GM23338 (cell line): ENCODE measurements at regions not wholly inside any gene's neighbourhood (a gene's known extent, or its start where the extent isn't known, plus 50 kb on each side); places are given as distances from the start of the nearest gene placed in this dataset.

ENCODE experiments used
- ATAC-seq: fragments of 200-7000 bp; cut with Tn5 transposase; 3 replicates; pipeline ENCODE4 v1.9.1; 2020
- DNase-seq: peaks from one replicate; pipeline ENCODE4 v3.0.0-alpha.2; 2015; ENCODE audit warnings: low spot score
- H2AFZ ChIP-seq: fragments of 200-600 bp; sonication (generic); 2 replicates; pipeline ENCODE4 v1.8.0; 2016; ENCODE audit warnings: antibody characterized with exemption, mild to moderate bottlenecking, moderate library complexity
- H3F3A ChIP-seq: fragments of 200-600 bp; sonication (generic); replicated peaks from 2 replicates; pipeline ENCODE4 v1.8.0; 2017; ENCODE audit warnings: antibody characterized with exemption, mixed run types, low read depth
- H3K27ac ChIP-seq: fragments of 200-600 bp; sonication (generic); 2 replicates; pipeline ENCODE4 v1.6.1; 2016; ENCODE audit warnings: low read depth
- H3K27me3 ChIP-seq: fragments of 200-600 bp; sonication (generic); 2 replicates; pipeline ENCODE4 v1.8.0; 2016; ENCODE audit warnings: mild to moderate bottlenecking, mixed run types, moderate library complexity; ENCODE audit not compliant: insufficient read depth
- H3K36me3 ChIP-seq: fragments of 200-600 bp; sonication (generic); 2 replicates; pipeline ENCODE4 v1.8.0; 2016; ENCODE audit warnings: mild to moderate bottlenecking; ENCODE audit not compliant: insufficient read depth
- H3K4me1 ChIP-seq: fragments of 200-600 bp; sonication (generic); 2 replicates; pipeline ENCODE4 v1.8.0; 2016; ENCODE audit warnings: mild to moderate bottlenecking, moderate library complexity; ENCODE audit not compliant: insufficient read depth
- H3K4me2 ChIP-seq: fragments of 200-600 bp; sonication (generic); 2 replicates; pipeline ENCODE4 v1.7.1; 2017; ENCODE audit warnings: mixed run types
- H3K4me3 ChIP-seq: fragments of 200-600 bp; sonication (generic); 2 replicates; pipeline ENCODE4 v1.6.1; 2016; ENCODE audit warnings: mixed run types
- H3K79me2 ChIP-seq: fragments of 200-600 bp; sonication (generic); replicated peaks from 2 replicates; pipeline ENCODE4 v1.8.0; 2017; ENCODE audit warnings: mild to moderate bottlenecking; ENCODE audit not compliant: insufficient read depth
- H3K9me2 ChIP-seq: fragments of 200-600 bp; sonication (generic); 2 replicates; pipeline ENCODE4 v1.8.0; 2017; ENCODE audit not compliant: insufficient read depth
- H4K20me1 ChIP-seq: fragments of 200-600 bp; sonication (generic); replicated peaks from 2 replicates; pipeline ENCODE4 v1.8.0; 2017; ENCODE audit warnings: mild to moderate bottlenecking; ENCODE audit not compliant: insufficient read depth
- H3K27ac Mint-ChIP-seq: 2 replicates; pipeline ENCODE4 v1.8.0; 2020; ENCODE audit warnings: inconsistent platforms, mild to moderate bottlenecking, moderate library complexity, mixed read lengths
- H3K27me3 Mint-ChIP-seq: 3 replicates; pipeline ENCODE4 v1.8.0; 2022; ENCODE audit warnings: low read depth, mild to moderate bottlenecking, moderate library complexity, mixed read lengths, inconsistent platforms; ENCODE audit not compliant: insufficient read depth, poor library complexity
- H3K36me3 Mint-ChIP-seq: 3 replicates; pipeline ENCODE4 v1.8.0; 2021; ENCODE audit warnings: low read depth, mild to moderate bottlenecking, inconsistent platforms, moderate library complexity, mixed read lengths
- H3K4me1 Mint-ChIP-seq: 3 replicates; pipeline ENCODE4 v1.8.0; 2020; ENCODE audit warnings: mild to moderate bottlenecking, inconsistent platforms, mixed read lengths
- H3K4me3 Mint-ChIP-seq: 3 replicates; pipeline ENCODE4 v1.8.0; 2021; ENCODE audit warnings: moderate library complexity, mild to moderate bottlenecking, inconsistent platforms, mixed read lengths
- H3K9me3 Mint-ChIP-seq: 3 replicates; pipeline ENCODE4 v1.8.0; 2020; ENCODE audit warnings: moderate library complexity, mild to moderate bottlenecking, inconsistent platforms, mixed read lengths
- CREB1 ChIP-seq: fragments of 250-450 bp; sonication (Bioruptor Pico); IDR thresholded peaks from 2 replicates; pipeline ENCODE4 v1.5.0; 2020; ENCODE audit warnings: low read depth, mild to moderate bottlenecking, moderate library complexity
- EZH2 ChIP-seq: fragments of 200-600 bp; sonication (generic); IDR thresholded peaks from one replicate; pipeline ENCODE4 v1.8.0; 2017; ENCODE audit warnings: antibody characterized with exemption, mild to moderate bottlenecking, low read depth; ENCODE audit not compliant: unreplicated experiment
- EZH2phosphoT487 ChIP-seq: fragments of 200-600 bp; sonication (generic); IDR thresholded peaks from one replicate; pipeline ENCODE4 v1.8.1; 2018; ENCODE audit warnings: antibody characterized with exemption; ENCODE audit not compliant: unreplicated experiment
- JUNB ChIP-seq: IDR thresholded peaks from one replicate; pipeline ENCODE4 v1.6.1; 2016; ENCODE audit warnings: antibody characterized with exemption; ENCODE audit not compliant: unreplicated experiment
- NANOG ChIP-seq: IDR thresholded peaks from 2 replicates; pipeline ENCODE4 v1.6.1; 2016; ENCODE audit warnings: antibody characterized with exemption, borderline replicate concordance
- POLR2AphosphoS5 ChIP-seq: IDR thresholded peaks from 2 replicates; pipeline ENCODE4 v1.6.1; 2016; ENCODE audit warnings: antibody characterized with exemption, low read depth
- STAT1 ChIP-seq: IDR thresholded peaks from one replicate; pipeline ENCODE4 v1.6.1; 2016; ENCODE audit warnings: antibody characterized with exemption; ENCODE audit not compliant: unreplicated experiment
- ZNF114 ChIP-seq: fragments of 250-450 bp; sonication (Bioruptor Pico); IDR thresholded peaks from 2 replicates; pipeline ENCODE4 v1.5.0; 2020; ENCODE audit warnings: mild to moderate bottlenecking, moderate library complexity
- ZNF331 ChIP-seq: fragments of 250-450 bp; sonication (Bioruptor Pico); IDR thresholded peaks from 2 replicates; pipeline ENCODE4 v1.5.0; 2020; ENCODE audit warnings: low read depth, mild to moderate bottlenecking, moderate library complexity
- TF ChIP-seq, protein P1 (sequence below): IDR thresholded peaks from 2 replicates; pipeline ENCODE4 v1.6.1; 2016; ENCODE audit warnings: antibody characterized with exemption
- TF ChIP-seq, protein P2 (sequence below): fragments of 250-450 bp; sonication (Bioruptor Pico); IDR thresholded peaks from 2 replicates; pipeline ENCODE4 v1.5.0; 2020; ENCODE audit warnings: mild to moderate bottlenecking, moderate library complexity
- TF ChIP-seq, protein P3 (sequence below): IDR thresholded peaks from one replicate; pipeline ENCODE4 v1.6.1; 2018; ENCODE audit warnings: antibody characterized with exemption; ENCODE audit not compliant: unreplicated experiment
- TF ChIP-seq, protein P4 (sequence below), 2 experiments: fragments of 200-600 bp in 1 of 2; sonication (generic) in 1 of 2; conservative IDR thresholded peaks; 2 replicates each; pipeline versions ENCODE4 v1.5.1 to v1.6.1; 2016 to 2017; ENCODE audit warnings: antibody characterized with exemption in 2 of 2, low read depth in 2 of 2, mild to moderate bottlenecking in 2 of 2, moderate library complexity in 1 of 2

GRCh38 chr1:192098001-192098400 is 60.3 kb upstream of the RGS18 start (continued):
- TF ChIP-seq EZH2 = no peak

DNA sequence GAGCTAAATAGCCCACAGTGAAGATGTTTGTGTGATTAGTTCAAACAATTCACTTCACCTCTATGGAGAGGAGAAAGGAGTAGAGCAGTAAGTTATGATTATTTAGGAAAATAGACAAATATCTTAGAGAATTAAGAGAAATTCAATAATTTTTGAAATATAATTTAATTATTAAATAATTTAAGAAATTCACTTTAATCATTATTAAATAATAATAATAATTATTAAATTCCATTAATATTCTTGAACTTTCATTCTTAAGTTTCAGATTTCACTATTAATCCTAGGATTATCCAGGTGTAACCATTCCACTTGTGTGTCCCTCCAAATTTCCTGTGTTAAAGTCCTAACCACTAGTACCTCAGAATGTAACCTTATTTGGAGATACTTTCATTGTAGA is 58.9 kb upstream of the RGS18 start:
- TF ChIP-seq ZNF114 (no peak), STAT1 (no peak), EZH2 (no peak), JUNB (no peak), POLR2AphosphoS5 (no peak), CREB1 (CRISPR knock-in tag) (no peak), NANOG (no peak), ZNF331 (CRISPR knock-in tag) (no peak), EZH2phosphoT487 (no peak)
- TF ChIP-seq, protein P1, sequence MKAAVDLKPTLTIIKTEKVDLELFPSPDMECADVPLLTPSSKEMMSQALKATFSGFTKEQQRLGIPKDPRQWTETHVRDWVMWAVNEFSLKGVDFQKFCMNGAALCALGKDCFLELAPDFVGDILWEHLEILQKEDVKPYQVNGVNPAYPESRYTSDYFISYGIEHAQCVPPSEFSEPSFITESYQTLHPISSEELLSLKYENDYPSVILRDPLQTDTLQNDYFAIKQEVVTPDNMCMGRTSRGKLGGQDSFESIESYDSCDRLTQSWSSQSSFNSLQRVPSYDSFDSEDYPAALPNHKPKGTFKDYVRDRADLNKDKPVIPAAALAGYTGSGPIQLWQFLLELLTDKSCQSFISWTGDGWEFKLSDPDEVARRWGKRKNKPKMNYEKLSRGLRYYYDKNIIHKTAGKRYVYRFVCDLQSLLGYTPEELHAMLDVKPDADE = no peak
- TF ChIP-seq, protein P2, sequence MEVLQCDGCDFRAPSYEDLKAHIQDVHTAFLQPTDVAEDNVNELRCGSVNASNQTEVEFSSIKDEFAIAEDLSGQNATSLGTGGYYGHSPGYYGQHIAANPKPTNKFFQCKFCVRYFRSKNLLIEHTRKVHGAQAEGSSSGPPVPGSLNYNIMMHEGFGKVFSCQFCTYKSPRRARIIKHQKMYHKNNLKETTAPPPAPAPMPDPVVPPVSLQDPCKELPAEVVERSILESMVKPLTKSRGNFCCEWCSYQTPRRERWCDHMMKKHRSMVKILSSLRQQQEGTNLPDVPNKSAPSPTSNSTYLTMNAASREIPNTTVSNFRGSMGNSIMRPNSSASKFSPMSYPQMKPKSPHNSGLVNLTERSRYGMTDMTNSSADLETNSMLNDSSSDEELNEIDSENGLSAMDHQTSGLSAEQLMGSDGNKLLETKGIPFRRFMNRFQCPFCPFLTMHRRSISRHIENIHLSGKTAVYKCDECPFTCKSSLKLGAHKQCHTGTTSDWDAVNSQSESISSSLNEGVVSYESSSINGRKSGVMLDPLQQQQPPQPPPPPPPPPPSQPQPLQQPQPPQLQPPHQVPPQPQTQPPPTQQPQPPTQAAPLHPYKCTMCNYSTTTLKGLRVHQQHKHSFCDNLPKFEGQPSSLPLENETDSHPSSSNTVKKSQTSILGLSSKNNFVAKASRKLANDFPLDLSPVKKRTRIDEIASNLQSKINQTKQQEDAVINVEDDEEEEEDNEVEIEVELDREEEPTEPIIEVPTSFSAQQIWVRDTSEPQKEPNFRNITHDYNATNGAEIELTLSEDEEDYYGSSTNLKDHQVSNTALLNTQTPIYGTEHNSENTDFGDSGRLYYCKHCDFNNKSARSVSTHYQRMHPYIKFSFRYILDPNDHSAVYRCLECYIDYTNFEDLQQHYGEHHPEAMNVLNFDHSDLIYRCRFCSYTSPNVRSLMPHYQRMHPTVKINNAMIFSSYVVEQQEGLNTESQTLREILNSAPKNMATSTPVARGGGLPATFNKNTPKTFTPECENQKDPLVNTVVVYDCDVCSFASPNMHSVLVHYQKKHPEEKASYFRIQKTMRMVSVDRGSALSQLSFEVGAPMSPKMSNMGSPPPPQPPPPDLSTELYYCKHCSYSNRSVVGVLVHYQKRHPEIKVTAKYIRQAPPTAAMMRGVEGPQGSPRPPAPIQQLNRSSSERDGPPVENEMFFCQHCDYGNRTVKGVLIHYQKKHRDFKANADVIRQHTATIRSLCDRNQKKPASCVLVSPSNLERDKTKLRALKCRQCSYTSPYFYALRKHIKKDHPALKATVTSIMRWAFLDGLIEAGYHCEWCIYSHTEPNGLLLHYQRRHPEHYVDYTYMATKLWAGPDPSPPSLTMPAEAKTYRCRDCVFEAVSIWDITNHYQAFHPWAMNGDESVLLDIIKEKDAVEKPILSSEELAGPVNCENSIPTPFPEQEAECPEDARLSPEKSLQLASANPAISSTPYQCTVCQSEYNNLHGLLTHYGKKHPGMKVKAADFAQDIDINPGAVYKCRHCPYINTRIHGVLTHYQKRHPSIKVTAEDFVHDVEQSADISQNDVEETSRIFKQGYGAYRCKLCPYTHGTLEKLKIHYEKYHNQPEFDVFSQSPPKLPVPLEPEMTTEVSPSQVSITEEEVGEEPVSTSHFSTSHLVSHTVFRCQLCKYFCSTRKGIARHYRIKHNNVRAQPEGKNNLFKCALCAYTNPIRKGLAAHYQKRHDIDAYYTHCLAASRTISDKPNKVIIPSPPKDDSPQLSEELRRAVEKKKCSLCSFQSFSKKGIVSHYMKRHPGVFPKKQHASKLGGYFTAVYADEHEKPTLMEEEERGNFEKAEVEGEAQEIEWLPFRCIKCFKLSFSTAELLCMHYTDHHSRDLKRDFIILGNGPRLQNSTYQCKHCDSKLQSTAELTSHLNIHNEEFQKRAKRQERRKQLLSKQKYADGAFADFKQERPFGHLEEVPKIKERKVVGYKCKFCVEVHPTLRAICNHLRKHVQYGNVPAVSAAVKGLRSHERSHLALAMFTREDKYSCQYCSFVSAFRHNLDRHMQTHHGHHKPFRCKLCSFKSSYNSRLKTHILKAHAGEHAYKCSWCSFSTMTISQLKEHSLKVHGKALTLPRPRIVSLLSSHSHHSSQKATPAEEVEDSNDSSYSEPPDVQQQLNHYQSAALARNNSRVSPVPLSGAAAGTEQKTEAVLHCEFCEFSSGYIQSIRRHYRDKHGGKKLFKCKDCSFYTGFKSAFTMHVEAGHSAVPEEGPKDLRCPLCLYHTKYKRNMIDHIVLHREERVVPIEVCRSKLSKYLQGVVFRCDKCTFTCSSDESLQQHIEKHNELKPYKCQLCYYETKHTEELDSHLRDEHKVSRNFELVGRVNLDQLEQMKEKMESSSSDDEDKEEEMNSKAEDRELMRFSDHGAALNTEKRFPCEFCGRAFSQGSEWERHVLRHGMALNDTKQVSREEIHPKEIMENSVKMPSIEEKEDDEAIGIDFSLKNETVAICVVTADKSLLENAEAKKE (CRISPR knock-in tag) = no peak
- TF ChIP-seq, protein P3, sequence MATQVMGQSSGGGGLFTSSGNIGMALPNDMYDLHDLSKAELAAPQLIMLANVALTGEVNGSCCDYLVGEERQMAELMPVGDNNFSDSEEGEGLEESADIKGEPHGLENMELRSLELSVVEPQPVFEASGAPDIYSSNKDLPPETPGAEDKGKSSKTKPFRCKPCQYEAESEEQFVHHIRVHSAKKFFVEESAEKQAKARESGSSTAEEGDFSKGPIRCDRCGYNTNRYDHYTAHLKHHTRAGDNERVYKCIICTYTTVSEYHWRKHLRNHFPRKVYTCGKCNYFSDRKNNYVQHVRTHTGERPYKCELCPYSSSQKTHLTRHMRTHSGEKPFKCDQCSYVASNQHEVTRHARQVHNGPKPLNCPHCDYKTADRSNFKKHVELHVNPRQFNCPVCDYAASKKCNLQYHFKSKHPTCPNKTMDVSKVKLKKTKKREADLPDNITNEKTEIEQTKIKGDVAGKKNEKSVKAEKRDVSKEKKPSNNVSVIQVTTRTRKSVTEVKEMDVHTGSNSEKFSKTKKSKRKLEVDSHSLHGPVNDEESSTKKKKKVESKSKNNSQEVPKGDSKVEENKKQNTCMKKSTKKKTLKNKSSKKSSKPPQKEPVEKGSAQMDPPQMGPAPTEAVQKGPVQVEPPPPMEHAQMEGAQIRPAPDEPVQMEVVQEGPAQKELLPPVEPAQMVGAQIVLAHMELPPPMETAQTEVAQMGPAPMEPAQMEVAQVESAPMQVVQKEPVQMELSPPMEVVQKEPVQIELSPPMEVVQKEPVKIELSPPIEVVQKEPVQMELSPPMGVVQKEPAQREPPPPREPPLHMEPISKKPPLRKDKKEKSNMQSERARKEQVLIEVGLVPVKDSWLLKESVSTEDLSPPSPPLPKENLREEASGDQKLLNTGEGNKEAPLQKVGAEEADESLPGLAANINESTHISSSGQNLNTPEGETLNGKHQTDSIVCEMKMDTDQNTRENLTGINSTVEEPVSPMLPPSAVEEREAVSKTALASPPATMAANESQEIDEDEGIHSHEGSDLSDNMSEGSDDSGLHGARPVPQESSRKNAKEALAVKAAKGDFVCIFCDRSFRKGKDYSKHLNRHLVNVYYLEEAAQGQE = no peak
- TF ChIP-seq, protein P4, sequence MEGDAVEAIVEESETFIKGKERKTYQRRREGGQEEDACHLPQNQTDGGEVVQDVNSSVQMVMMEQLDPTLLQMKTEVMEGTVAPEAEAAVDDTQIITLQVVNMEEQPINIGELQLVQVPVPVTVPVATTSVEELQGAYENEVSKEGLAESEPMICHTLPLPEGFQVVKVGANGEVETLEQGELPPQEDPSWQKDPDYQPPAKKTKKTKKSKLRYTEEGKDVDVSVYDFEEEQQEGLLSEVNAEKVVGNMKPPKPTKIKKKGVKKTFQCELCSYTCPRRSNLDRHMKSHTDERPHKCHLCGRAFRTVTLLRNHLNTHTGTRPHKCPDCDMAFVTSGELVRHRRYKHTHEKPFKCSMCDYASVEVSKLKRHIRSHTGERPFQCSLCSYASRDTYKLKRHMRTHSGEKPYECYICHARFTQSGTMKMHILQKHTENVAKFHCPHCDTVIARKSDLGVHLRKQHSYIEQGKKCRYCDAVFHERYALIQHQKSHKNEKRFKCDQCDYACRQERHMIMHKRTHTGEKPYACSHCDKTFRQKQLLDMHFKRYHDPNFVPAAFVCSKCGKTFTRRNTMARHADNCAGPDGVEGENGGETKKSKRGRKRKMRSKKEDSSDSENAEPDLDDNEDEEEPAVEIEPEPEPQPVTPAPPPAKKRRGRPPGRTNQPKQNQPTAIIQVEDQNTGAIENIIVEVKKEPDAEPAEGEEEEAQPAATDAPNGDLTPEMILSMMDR (conservative IDR thresholded peaks at IDR 0.05; ENCODE audit: low read depth in 2 of 2) = no peak
- H3F3A ChIP-seq = no peaks in the 10 kb centered on the region
- H3K4me1 ChIP-seq = no peaks in the 10 kb centered on the region
- Mint-ChIP-seq H3K9me3 (peaks cover 2% of the 10 kb centered on the region; the same call in 1 of the 3 replicates), H3K27ac (no peak overlapping the region), H3K4me1 (no peaks in the 10 kb centered on the region), H3K27me3 (no peaks in the 10 kb centered on the region), H3K36me3 (no peaks in the 10 kb centered on the region), H3K4me3 (no peak overlapping the region)
- ATAC-seq (no peak), DNase-seq (no peak)
- H4K20me1 ChIP-seq = no peaks in the 10 kb centered on the region
- H3K27ac ChIP-seq = no peak overlapping the region
- no peaks in the 10 kb centered on the region for H3K79me2 ChIP-seq
- no peak overlapping the region for H3K4me2 ChIP-seq
- peaks cover 11% of the 10 kb centered on the region for H3K27me3 ChIP-seq
- H2AFZ ChIP-seq = no peak overlapping the region
- no peaks in the 10 kb centered on the region for H3K36me3 ChIP-seq
- H3K9me2 ChIP-seq = peaks cover 3% of the 10 kb centered on the region; the same call in 1 of the 2 replicates
- H3K4me3 ChIP-seq = no peak overlapping the region
